ENCODE measurements at regions not wholly inside any gene's neighbourhood (a gene's known extent, or its start where the extent isn't known, plus 50 kb on each side); places are given as distances from the start of the nearest gene placed in this dataset.

GRCh38 chr4:59086410-59086809 is 1976.2 kb upstream of the IGFBP7 start:
- DNase-seq: no peak

- DNase-seq: no peak
Measured at GRCh38 chr4:59091146-59092142, 1981.3 kb upstream of the IGFBP7 start.

- no peak for DNase-seq
Measured at GRCh38 chr4:59094505-59094904, 1984.3 kb upstream of the IGFBP7 start.

- no peak for DNase-seq
Measured at GRCh38 chr4:59102311-59102710, 1992.1 kb upstream of the IGFBP7 start.

GRCh38 chr4:59120287-59120814 is 2010.2 kb upstream of the IGFBP7 start:
- DNase-seq: no peak

- no peak for DNase-seq
Measured at GRCh38 chr4:59122626-59123025, 2012.4 kb upstream of the IGFBP7 start.

- no peak for DNase-seq
Measured at GRCh38 chr4:59126159-59126558, 2016.0 kb upstream of the IGFBP7 start.

- no peak for DNase-seq
Measured at GRCh38 chr4:59127006-59127405, 2016.8 kb upstream of the IGFBP7 start.

- DNase-seq: no peak
Measured at GRCh38 chr4:59127743-59128142, 2017.6 kb upstream of the IGFBP7 start.

- no peak for DNase-seq
Measured at GRCh38 chr4:59135248-59135985, 2025.2 kb upstream of the IGFBP7 start.

- DNase-seq: no peak
Measured at GRCh38 chr4:59161249-59161648, 2038.9 kb upstream of the ADGRL3 start.

- no peak for DNase-seq
Measured at GRCh38 chr4:59175617-59176016, 2024.5 kb upstream of the ADGRL3 start.

- DNase-seq: no peak
Measured at GRCh38 chr4:59179372-59179771, 2020.8 kb upstream of the ADGRL3 start.

- no peak for DNase-seq
Measured at GRCh38 chr4:59180161-59180560, 2020.0 kb upstream of the ADGRL3 start.

- DNase-seq: no peak
Measured at GRCh38 chr4:59180969-59181368, 2019.2 kb upstream of the ADGRL3 start.

- no peak for DNase-seq
Measured at GRCh38 chr4:59195839-59196238, 2004.3 kb upstream of the ADGRL3 start.

- DNase-seq: no peak
Measured at GRCh38 chr4:59200992-59201391, 1999.1 kb upstream of the ADGRL3 start.

GRCh38 chr4:59217910-59218631 is 1982.1 kb upstream of the ADGRL3 start:
- DNase-seq: no peak

GRCh38 chr4:59222221-59222620 is 1977.9 kb upstream of the ADGRL3 start:
- DNase-seq: no peak

GRCh38 chr4:59223292-59223941 is 1976.7 kb upstream of the ADGRL3 start:
- DNase-seq: no peak

GRCh38 chr4:59238212-59238611 is 1961.9 kb upstream of the ADGRL3 start:
- no peak for DNase-seq

GRCh38 chr4:59240011-59240410 is 1960.1 kb upstream of the ADGRL3 start:
- no peak for DNase-seq
